SK-N-SH treated with all-trans-retinoic acid at 6 μM for 48 hours (cell line): ENCODE measurements at regions not wholly inside any gene's neighbourhood (a gene's known extent, or its start where the extent isn't known, plus 50 kb on each side); places are given as distances from the start of the nearest gene placed in this dataset.

Experiments used
- CREB5 ChIP-seq: fragments of 250-450 bp; sonication (Bioruptor Pico); IDR thresholded peaks from 2 replicates; pipeline ENCODE4 v1.5.1; 2020; ENCODE audit warnings: low read depth, mild to moderate bottlenecking, moderate library complexity
- TF ChIP-seq, protein P1 (sequence below): fragments of 250-450 bp; sonication (Bioruptor Pico); IDR thresholded peaks from 2 replicates; pipeline ENCODE4 v1.8.0; 2020; ENCODE audit warnings: mild to moderate bottlenecking, moderate library complexity, borderline replicate concordance
- TF ChIP-seq, protein P2 (sequence below): fragments of 250-450 bp; sonication (Bioruptor Pico); IDR thresholded peaks from 2 replicates; pipeline ENCODE4 v1.5.0; 2020; ENCODE audit warnings: mild to moderate bottlenecking, moderate library complexity

- TF ChIP-seq, protein P1, sequence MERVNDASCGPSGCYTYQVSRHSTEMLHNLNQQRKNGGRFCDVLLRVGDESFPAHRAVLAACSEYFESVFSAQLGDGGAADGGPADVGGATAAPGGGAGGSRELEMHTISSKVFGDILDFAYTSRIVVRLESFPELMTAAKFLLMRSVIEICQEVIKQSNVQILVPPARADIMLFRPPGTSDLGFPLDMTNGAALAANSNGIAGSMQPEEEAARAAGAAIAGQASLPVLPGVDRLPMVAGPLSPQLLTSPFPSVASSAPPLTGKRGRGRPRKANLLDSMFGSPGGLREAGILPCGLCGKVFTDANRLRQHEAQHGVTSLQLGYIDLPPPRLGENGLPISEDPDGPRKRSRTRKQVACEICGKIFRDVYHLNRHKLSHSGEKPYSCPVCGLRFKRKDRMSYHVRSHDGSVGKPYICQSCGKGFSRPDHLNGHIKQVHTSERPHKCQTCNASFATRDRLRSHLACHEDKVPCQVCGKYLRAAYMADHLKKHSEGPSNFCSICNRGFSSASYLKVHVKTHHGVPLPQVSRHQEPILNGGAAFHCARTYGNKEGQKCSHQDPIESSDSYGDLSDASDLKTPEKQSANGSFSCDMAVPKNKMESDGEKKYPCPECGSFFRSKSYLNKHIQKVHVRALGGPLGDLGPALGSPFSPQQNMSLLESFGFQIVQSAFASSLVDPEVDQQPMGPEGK (CRISPR knock-in tag), result no peak
- TF ChIP-seq CREB5 (CRISPR knock-in tag), result no peak
- TF ChIP-seq, protein P2, sequence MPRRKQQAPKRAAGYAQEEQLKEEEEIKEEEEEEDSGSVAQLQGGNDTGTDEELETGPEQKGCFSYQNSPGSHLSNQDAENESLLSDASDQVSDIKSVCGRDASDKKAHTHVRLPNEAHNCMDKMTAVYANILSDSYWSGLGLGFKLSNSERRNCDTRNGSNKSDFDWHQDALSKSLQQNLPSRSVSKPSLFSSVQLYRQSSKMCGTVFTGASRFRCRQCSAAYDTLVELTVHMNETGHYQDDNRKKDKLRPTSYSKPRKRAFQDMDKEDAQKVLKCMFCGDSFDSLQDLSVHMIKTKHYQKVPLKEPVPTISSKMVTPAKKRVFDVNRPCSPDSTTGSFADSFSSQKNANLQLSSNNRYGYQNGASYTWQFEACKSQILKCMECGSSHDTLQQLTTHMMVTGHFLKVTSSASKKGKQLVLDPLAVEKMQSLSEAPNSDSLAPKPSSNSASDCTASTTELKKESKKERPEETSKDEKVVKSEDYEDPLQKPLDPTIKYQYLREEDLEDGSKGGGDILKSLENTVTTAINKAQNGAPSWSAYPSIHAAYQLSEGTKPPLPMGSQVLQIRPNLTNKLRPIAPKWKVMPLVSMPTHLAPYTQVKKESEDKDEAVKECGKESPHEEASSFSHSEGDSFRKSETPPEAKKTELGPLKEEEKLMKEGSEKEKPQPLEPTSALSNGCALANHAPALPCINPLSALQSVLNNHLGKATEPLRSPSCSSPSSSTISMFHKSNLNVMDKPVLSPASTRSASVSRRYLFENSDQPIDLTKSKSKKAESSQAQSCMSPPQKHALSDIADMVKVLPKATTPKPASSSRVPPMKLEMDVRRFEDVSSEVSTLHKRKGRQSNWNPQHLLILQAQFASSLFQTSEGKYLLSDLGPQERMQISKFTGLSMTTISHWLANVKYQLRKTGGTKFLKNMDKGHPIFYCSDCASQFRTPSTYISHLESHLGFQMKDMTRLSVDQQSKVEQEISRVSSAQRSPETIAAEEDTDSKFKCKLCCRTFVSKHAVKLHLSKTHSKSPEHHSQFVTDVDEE (CRISPR knock-in tag), result no peak
Measured at GRCh38 chr5:114581136-114581535, 219.3 kb downstream of the KCNN2 start.
